22Rv1 (cell line): ENCODE measurements at regions not wholly inside any gene's neighbourhood (a gene's known extent, or its start where the extent isn't known, plus 50 kb on each side); places are given as distances from the start of the nearest gene placed in this dataset.

Experiments used
- ZFX ChIP-seq: fragments of 450-650 bp; IDR thresholded peaks from 2 replicates; pipeline ENCODE4 v1.6.1; 2017; ENCODE audit warnings: antibody characterized with exemption, borderline replicate concordance
- TF ChIP-seq, protein P1 (sequence below): fragments of 450-650 bp; IDR thresholded peaks from 2 replicates; pipeline ENCODE4 v1.5.1; 2017; ENCODE audit warnings: mild to moderate bottlenecking

DNA sequence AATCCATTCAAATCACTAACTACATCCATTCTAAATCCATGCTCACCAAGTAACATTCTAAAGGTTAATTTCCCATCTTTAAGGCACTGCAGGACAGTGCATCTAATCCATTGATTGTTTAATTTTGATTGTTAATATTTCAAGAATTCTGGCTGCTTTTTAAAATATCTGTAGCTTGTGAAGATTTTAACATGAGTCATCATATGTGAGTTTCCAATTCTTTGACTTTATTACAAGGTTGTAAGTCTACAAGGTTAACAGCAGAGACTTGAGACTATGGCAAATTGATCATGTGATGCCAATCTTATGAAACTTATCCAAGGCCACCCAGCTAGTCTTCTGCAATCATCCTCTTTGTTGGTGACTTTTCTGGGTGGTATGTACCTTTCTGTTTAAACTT lies 349.2 kb upstream of the ZC3H15 start:
- TF ChIP-seq, protein P1, sequence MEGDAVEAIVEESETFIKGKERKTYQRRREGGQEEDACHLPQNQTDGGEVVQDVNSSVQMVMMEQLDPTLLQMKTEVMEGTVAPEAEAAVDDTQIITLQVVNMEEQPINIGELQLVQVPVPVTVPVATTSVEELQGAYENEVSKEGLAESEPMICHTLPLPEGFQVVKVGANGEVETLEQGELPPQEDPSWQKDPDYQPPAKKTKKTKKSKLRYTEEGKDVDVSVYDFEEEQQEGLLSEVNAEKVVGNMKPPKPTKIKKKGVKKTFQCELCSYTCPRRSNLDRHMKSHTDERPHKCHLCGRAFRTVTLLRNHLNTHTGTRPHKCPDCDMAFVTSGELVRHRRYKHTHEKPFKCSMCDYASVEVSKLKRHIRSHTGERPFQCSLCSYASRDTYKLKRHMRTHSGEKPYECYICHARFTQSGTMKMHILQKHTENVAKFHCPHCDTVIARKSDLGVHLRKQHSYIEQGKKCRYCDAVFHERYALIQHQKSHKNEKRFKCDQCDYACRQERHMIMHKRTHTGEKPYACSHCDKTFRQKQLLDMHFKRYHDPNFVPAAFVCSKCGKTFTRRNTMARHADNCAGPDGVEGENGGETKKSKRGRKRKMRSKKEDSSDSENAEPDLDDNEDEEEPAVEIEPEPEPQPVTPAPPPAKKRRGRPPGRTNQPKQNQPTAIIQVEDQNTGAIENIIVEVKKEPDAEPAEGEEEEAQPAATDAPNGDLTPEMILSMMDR = no peak
- TF ChIP-seq ZFX = no peak
